Stimulated activated CD8-positive, alpha-beta memory T cell treated with anti-CD3 and anti-CD28 coated beads, Interleukin-12 subunit alpha, Interleukin-12 subunit beta, amount 100 ng/mL, for 24 hours (primary cell): ENCODE measurements at regions not wholly inside any gene's neighbourhood (a gene's known extent, or its start where the extent isn't known, plus 50 kb on each side); places are given as distances from the start of the nearest gene placed in this dataset.
"Not testable (repeated sequence)": the region's sequence is repeated elsewhere in the genome, so short reads cannot be mapped to it uniquely, and the experiment has no call there.

ENCODE experiments used
- DNase-seq: peaks from one replicate; pipeline ENCODE4 v3.0.0-alpha.2; 2020; ENCODE audit errors: extremely low read depth

GRCh38 chr12:124386059-124386458 lies 91.2 kb downstream of the RFLNA start:
- DNase-seq = no peak

GRCh38 chr12:124385219-124385969 lies 90.5 kb downstream of the RFLNA start:
- no peak for DNase-seq

GRCh38 chr12:124384299-124384894 lies 89.5 kb downstream of the RFLNA start:
- DNase-seq = no peak

GRCh38 chr12:124383028-124383427 lies 88.1 kb downstream of the RFLNA start:
- no peak for DNase-seq

GRCh38 chr12:124381456-124382296 lies 86.8 kb downstream of the RFLNA start:
- DNase-seq = no peak

GRCh38 chr12:124380796-124381455 lies 86.0 kb downstream of the RFLNA start:
- no peak for DNase-seq

- no peak for DNase-seq
Measured at GRCh38 chr12:124379938-124380754, 85.3 kb downstream of the RFLNA start.

GRCh38 chr12:124379379-124379937 lies 84.6 kb downstream of the RFLNA start:
- no peak for DNase-seq

DNA sequence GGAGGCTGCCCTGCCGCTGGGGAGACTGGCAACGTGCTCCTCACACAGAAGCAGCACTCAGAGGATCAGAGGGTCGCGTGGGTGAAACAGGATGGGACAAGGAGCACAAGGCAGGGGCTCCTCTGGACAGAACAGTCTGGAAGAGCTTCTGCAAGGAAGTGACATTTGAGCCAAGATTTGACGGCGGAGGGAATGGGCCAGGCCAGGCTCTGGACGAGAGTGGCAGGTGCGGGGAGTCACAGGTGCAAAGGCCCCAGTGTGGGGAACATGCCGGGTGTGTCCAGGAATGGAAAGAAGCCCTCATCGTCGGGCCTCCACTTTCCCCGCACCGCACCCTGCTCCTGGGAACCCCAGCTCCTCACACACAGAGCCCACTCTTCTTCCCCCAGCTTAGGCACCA lies 84.0 kb downstream of the RFLNA start:
- no peak for DNase-seq

- no peak for DNase-seq
Measured at GRCh38 chr12:124377981-124378509, 83.2 kb downstream of the RFLNA start.

DNA sequence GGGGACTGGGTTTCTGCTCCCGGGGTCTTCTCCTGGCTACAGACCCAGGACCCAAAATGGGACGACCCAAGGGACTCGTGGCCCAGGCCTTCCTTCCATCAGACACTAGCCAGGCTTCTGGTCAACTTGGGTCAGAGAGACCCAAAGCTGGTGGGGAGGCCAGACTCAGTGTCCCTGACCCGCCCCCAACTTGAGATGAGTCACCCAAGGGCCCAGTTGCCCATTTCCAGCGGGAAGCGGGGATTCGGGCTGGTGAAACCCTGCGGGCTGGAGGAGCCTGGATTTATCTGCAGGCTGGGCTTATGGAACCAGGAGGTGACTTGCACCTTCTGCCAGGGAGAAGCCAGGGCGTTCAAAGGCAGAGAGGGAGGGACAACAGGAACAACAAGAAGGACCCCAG lies 81.5 kb downstream of the RFLNA start:
- no peak for DNase-seq

GRCh38 chr12:124375789-124376175 lies 80.9 kb downstream of the RFLNA start:
- DNase-seq = no peak

DNA sequence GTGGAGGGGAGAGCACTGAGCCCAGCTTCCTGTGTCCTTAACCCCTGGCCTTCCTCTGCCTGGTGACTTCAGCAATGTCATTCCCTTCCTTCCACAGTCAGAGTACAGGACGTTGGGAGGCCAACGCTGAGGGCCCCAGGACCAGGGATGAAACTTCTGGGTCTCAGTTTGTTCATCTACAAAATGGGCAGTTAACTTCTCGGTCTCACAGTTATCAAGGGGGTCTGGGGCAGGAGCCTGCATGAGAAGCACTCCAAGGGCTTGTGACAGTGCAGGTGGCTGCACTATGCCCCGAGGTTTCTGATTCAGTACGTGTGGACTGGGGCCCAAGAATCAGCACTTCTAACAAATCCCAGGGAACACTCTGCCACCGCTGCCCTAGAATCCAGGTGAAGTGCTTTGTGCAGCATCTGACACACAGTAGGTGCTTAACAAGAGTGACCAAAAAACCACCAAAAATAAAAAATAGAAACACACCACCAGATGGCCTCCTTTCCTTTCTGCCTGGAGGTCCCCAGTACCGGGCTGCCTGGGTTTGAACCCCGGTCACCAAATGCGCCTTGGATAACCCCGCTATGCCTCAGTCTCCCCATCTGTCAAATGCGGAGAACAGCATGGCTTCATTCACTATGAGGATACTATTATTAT lies 80.4 kb downstream of the RFLNA start:
- DNase-seq = no peak

GRCh38 chr12:124374567-124374966 lies 79.7 kb downstream of the RFLNA start:
- no peak for DNase-seq

DNA sequence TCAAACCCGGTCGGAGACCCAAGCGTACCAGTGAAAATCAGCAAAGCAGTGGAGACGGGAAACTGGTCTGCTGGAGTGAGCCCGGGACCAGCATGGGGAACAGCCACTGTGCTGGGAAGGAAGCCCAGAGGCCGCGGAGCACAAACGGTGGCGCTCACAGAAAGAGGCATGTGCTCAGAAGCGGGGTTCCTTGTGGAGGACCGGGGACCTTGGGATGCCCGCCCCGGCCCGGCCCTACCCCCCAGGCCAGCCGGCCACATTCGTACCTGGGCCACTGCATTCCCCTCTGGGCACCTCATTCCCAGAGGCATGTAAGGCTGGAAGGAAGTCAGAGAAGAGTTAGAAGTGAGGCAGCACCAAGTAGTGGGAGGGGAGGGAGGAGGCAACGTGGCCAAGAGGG lies 79.3 kb downstream of the RFLNA start:
- DNase-seq = no peak

DNA sequence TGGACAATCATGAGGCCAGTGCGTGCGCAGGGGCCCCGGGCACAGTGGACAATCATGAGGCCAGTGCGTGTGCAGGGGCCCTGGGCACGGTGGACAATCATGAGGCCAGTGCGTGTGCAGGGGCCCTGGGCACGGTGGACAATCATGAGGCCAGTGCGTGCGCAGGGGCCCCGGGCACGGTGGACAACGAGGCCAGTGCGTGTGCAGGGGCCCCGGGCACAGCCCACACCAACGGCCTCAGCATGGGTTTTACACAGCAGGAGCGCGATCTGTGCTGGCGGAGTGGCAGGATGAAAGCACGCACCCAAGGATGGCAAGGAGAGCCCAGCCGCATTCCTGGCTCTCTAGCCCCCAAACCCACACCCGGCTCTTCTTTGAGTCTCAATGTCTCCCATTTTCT lies 78.8 kb downstream of the RFLNA start:
- not testable (repeated sequence) for DNase-seq

DNA sequence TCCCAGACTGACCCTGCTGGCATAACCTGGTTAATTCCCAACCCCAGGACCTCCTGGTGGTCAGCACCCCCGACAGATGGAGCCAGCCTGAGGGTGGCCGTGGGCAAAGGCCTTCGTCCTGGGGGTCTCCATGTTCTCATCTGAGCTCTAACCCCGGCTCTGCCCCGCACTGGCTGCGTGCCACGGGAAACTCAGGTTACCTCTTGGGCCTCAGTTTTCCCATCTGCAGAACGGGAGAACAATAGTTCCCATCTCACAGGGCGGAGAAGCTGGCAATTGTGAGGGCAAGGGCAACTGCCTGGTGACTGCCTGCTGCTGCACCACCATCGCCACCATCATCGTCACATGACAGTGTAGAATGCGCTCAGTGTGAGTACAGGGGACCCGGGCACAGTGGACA lies 77.9 kb downstream of the RFLNA start:
- no peak for DNase-seq

- DNase-seq = no peak
Measured at GRCh38 chr12:124371970-124372555, 77.2 kb downstream of the RFLNA start.

DNA sequence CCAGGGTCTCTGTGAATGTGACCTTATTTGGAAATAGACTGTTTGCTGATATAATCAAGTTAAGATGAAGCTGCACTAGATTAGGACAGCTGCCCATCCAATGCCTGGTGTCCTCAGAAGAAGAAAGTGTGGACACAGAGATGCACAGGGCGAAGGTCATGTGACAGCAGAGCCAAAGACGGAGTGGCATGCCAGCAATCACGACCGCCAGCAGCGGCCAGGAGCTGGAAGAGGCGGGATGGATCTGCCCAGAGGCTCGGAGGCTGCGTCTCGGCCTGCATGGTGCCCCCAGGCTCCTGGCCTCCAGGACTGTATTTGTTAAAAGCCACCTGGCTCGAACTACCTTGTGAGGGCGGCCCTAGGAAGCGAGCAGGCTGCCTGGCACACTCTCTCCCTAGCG lies 76.5 kb downstream of the RFLNA start:
- DNase-seq = no peak

DNA sequence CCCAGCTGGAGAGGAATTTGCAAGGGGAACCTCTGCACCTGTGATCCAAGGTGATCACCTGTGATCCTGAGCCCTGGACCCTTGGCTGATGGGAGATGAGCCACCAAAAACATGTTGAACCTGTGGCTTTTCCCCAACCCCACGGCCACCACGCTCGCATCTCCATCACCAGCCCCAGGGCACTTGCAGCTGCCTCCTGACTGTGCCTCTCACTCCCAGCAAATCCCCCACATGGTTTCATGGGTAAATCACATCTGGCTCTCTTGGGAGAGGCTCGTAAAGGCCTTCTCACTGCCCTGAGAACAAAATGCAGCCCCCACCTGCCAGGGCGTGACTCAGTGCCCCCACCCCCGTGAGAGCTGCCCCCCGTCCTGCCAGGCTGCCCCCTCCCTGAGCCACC lies 76.0 kb downstream of the RFLNA start:
- no peak for DNase-seq
